ENCODE measurements at regions not wholly inside any gene's neighbourhood (a gene's known extent, or its start where the extent isn't known, plus 50 kb on each side); places are given as distances from the start of the nearest gene placed in this dataset.

DNA sequence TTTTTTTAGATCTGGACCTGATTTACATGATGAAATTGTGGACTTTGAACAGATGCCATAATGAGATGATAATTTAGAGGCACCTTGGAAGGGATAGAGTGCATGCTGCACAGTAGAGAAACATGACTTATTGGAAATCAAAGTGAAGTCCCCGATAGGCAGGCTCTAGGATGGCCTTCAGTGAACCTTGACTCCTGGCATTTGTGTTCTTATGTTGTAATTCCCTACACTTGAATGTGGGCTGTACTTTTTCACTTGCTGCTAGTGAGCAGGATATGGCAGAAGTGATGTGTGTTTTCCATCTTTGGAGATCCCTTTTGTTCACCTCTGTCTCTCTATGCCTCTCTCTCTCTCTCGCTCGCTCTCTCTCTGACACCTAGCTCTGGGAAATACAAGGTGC, 1614.6 kb downstream of the PCDH9 start:
- FAIRE-seq (no peak), ATAC-seq (no peak), DNase-seq (ENCODE audit: low read depth, low spot score) (no peak)
- Histone ChIP-seq H3K36me3 (ENCODE audit: control insufficient read depth in 2 of 2, insufficient read depth in 2 of 2, low read length in 1 of 2) (no peaks in the 10 kb centered on the region), H3K4me1 (ENCODE audit: control insufficient read depth, insufficient read depth, low read length) (no peaks in the 10 kb centered on the region), H3K9me3 (replicated peaks; ENCODE audit: control insufficient read depth, insufficient read depth, low read length) (no peaks in the 10 kb centered on the region), H3K27me3 (replicated peaks in 1 of 2; ENCODE audit: control insufficient read depth in 2 of 2, insufficient read depth in 2 of 2, low read length in 1 of 2) (no peaks in the 10 kb centered on the region), H2AFZ (ENCODE audit: control insufficient read depth, low read depth, low read length) (no peak overlapping the region), H4K20me1 (ENCODE audit: control insufficient read depth, insufficient read depth) (no peaks in the 10 kb centered on the region), H3K27ac (ENCODE audit: control insufficient read depth, insufficient read depth) (no peak overlapping the region), H3K4me2 (ENCODE audit: control insufficient read depth, insufficient read depth) (no peak overlapping the region), H3K9ac (ENCODE audit: control insufficient read depth, insufficient read depth, low read length) (no peak overlapping the region), H3K4me3 (no peak overlapping the region), H3K79me2 (ENCODE audit: control insufficient read depth, insufficient read depth, low read length) (no peaks in the 10 kb centered on the region)
- in situ Hi-C loops (cut with MboI) (no loop called here), intact Hi-C loops (cut with micrococcal nuclease; ENCODE audit: unreplicated experiment) (no loop called here)
- no TSS peak for BruUV-seq (replicated peaks)
- ChIA-PET SMC1A (ENCODE audit: uncharacterized antibody, unreplicated experiment) (no interaction called here), CTCF (no interaction called here), POLR2A (no interaction called here), RAD21 (ENCODE audit: unreplicated experiment) (no interaction called here)
- WGBS (ENCODE audit: insufficient coverage, insufficient replicate concordance, low lambda C conversion rate, missing lambda C conversion rate), result 41% methylated on average over 3 of the region's 3 CpGs
- TF ChIP-seq RELA (IDR thresholded peaks at IDR 0.05; ENCODE audit: borderline replicate concordance, partially characterized antibody) (no peak), BMI1 (IDR thresholded peaks at IDR 0.05; ENCODE audit: borderline replicate concordance) (no peak), KDM1A (IDR thresholded peaks at IDR 0.05; ENCODE audit: borderline replicate concordance) (no peak), RB1 (IDR thresholded peaks at IDR 0.05; ENCODE audit: borderline replicate concordance) (no peak), CBX5 (IDR thresholded peaks at IDR 0.05; ENCODE audit: low read depth) (no peak), ZZZ3 (IDR thresholded peaks at IDR 0.05; ENCODE audit: control insufficient read depth, insufficient read length, low read depth) (no peak)
- TF ChIP-seq, protein P1, sequence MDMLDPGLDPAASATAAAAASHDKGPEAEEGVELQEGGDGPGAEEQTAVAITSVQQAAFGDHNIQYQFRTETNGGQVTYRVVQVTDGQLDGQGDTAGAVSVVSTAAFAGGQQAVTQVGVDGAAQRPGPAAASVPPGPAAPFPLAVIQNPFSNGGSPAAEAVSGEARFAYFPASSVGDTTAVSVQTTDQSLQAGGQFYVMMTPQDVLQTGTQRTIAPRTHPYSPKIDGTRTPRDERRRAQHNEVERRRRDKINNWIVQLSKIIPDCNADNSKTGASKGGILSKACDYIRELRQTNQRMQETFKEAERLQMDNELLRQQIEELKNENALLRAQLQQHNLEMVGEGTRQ (IDR thresholded peaks at IDR 0.05; ENCODE audit: borderline replicate concordance, low read depth, low read length), result no peak
- TF ChIP-seq, protein P2, sequence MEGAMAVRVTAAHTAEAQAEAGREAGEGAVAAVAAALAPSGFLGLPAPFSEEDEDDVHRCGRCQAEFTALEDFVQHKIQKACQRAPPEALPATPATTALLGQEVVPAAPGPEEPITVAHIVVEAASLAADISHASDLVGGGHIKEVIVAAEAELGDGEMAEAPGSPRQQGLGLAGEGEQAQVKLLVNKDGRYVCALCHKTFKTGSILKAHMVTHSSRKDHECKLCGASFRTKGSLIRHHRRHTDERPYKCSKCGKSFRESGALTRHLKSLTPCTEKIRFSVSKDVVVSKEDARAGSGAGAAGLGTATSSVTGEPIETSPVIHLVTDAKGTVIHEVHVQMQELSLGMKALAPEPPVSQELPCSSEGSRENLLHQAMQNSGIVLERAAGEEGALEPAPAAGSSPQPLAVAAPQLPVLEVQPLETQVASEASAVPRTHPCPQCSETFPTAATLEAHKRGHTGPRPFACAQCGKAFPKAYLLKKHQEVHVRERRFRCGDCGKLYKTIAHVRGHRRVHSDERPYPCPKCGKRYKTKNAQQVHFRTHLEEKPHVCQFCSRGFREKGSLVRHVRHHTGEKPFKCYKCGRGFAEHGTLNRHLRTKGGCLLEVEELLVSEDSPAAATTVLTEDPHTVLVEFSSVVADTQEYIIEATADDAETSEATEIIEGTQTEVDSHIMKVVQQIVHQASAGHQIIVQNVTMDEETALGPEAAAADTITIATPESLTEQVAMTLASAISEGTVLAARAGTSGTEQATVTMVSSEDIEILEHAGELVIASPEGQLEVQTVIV (IDR thresholded peaks at IDR 0.05; ENCODE audit: borderline replicate concordance, partially characterized antibody), result no peak
